ENCODE measurements at regions not wholly inside any gene's neighbourhood (a gene's known extent, or its start where the extent isn't known, plus 50 kb on each side); places are given as distances from the start of the nearest gene placed in this dataset.

DNA sequence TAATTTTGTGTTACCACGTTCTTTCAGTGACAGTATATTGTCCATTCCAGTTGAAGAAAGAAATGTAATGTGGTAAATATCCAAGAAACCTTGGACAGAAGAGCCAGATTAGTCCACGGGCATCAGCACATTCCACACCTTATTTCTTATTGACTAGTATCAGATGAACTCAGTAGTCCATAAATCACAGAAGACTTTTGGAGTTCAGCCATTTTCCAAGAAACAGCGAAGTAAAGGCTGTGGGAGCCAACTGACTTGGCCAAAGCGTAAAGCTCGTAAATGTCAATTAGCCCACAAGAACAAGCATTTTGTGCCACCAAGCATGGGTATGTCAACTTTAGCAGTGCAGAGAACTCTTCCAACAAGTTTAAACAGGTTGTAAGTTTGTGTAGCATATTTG is 60.2 kb upstream of the STARD4 start:
- Mint-ChIP-seq H3K4me3 (no peak overlapping the region), H3K36me3 (no peaks in the 10 kb centered on the region), H3K27ac (no peak overlapping the region), H3K9me3 (peaks cover 6% of the 10 kb centered on the region), H3K27me3 (peaks cover 42% of the 10 kb centered on the region), H3K4me1 (no peaks in the 10 kb centered on the region)
- no peak for ATAC-seq

DNA sequence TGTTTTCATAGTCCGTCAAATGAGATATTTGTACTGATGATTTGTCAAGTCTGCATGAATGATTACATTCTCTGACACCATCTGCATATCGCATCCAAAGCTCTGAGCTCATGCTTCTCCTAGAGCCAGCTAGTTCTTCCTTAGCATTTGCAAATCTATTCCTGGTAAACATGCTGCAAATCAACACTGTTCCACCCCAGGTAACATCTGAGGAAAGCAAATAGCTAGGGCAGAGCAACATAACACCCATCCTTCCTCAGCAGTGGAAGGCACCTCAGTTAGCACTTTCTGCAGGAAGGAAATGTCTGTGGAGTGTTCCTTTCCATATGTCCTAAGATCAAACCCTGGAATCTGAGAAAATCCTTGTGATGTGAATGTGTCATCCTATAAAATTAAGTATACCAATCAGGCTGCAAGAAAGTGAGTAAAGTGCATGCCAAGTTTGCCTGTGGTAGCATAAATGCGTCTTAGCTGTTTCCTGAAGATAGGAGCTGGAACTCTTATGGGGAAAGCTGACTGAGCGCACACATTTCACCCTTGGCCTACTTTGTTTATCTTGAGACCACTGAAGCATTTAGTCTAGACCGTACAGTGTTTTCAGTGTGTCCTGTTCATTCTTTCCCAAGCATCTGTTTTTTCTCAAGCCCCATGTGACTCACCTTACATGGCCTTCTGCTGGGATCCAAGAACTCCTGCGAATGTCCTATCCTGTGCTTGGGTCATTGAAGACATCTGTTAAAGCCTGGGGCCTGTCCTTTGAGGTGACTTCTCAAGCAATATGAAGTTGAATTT is 50.9 kb upstream of the STARD4 start:
- Mint-ChIP-seq H3K27me3 (peaks cover 23% of the 10 kb centered on the region), H3K4me1 (no peaks in the 10 kb centered on the region), H3K36me3 (no peaks in the 10 kb centered on the region), H3K27ac (no peak overlapping the region), H3K9me3 (peaks cover 7% of the 10 kb centered on the region), H3K4me3 (no peak overlapping the region)
- ATAC-seq, result no peak

DNA sequence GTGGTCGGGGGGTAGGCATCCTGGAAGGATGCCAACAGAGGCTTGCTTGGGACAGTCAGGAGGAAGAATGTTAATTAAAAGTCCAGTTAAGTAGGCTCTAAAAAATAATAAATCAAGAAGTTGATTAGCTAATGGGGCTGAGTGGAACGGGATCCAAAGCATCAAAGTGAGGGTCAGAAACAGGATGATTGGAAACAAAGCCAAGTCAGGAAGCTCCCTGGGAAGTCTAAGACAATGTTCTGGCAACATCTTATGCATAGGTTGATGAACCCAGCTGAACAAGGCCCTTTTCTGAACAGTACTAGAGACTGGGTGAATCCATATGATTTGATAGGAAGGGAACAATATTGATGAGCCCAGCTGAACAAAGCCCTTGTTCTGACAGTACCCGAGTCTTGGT is 50.2 kb upstream of the STARD4 start:
- H3K27me3 Mint-ChIP-seq, result peaks cover 23% of the 10 kb centered on the region
- no peak overlapping the region for H3K27ac Mint-ChIP-seq
- no peaks in the 10 kb centered on the region for H3K4me1 Mint-ChIP-seq
- no peak for ATAC-seq
- H3K9me3 Mint-ChIP-seq, result peaks cover 7% of the 10 kb centered on the region
- H3K4me3 Mint-ChIP-seq, result no peak overlapping the region
- H3K36me3 Mint-ChIP-seq, result no peaks in the 10 kb centered on the region
